ENCODE measurements at regions not wholly inside any gene's neighbourhood (a gene's known extent, or its start where the extent isn't known, plus 50 kb on each side); places are given as distances from the start of the nearest gene placed in this dataset.
"Not testable (repeated sequence)": the region's sequence is repeated elsewhere in the genome, so short reads cannot be mapped to it uniquely, and the experiment has no call there.

GRCh38 chr2:200174433-200175216, 131.9 kb upstream of the SPATS2L start:
- DNase-seq, result no peak

GRCh38 chr2:200177971-200178911, 128.3 kb upstream of the SPATS2L start:
- peak in 2 of 14 donors; percentile 2 for DNase-seq

- no peak for DNase-seq
Measured at GRCh38 chr2:200179151-200179550, 127.3 kb upstream of the SPATS2L start.

- no peak for DNase-seq
Measured at GRCh38 chr2:200180943-200181342, 125.5 kb upstream of the SPATS2L start.

GRCh38 chr2:200181755-200182154, 124.7 kb upstream of the SPATS2L start:
- no peak for DNase-seq

- DNase-seq, result no peak
Measured at GRCh38 chr2:200184748-200185627, 121.5 kb upstream of the SPATS2L start.

GRCh38 chr2:200185628-200186000, 120.9 kb upstream of the SPATS2L start:
- peak in 1 of 14 donors; percentile 56 for DNase-seq

- DNase-seq, result no peak
Measured at GRCh38 chr2:200186002-200186401, 120.5 kb upstream of the SPATS2L start.

- no peak for DNase-seq
Measured at GRCh38 chr2:200188876-200189275, 117.6 kb upstream of the SPATS2L start.

GRCh38 chr2:200189964-200190363, 116.5 kb upstream of the SPATS2L start:
- DNase-seq, result no peak

GRCh38 chr2:200193331-200193730, 113.2 kb upstream of the SPATS2L start:
- DNase-seq, result no peak

- DNase-seq, result no peak
Measured at GRCh38 chr2:200193791-200194190, 112.7 kb upstream of the SPATS2L start.

- DNase-seq, result no peak
Measured at GRCh38 chr2:200194746-200195145, 111.7 kb upstream of the SPATS2L start.

- DNase-seq, result no peak
Measured at GRCh38 chr2:200199005-200199404, 107.5 kb upstream of the SPATS2L start.

- no peak for DNase-seq
Measured at GRCh38 chr2:200199576-200200263, 106.8 kb upstream of the SPATS2L start.

- DNase-seq, result not testable (repeated sequence)
Measured at GRCh38 chr2:200201839-200202238, 104.7 kb upstream of the SPATS2L start.

- DNase-seq, result no peak
Measured at GRCh38 chr2:200203381-200203827, 103.1 kb upstream of the SPATS2L start.

GRCh38 chr2:200208041-200208440, 98.5 kb upstream of the SPATS2L start:
- DNase-seq, result no peak

- no peak for DNase-seq
Measured at GRCh38 chr2:200209030-200209429, 97.5 kb upstream of the SPATS2L start.

- DNase-seq, result no peak
Measured at GRCh38 chr2:200211643-200212042, 94.8 kb upstream of the SPATS2L start.

GRCh38 chr2:200212862-200213425, 93.5 kb upstream of the SPATS2L start:
- no peak for DNase-seq
